Neural progenitor cell (in vitro differentiated cells): ENCODE measurements at regions not wholly inside any gene's neighbourhood (a gene's known extent, or its start where the extent isn't known, plus 50 kb on each side); places are given as distances from the start of the nearest gene placed in this dataset.

Experiments used
- DNase-seq: peaks from one replicate; pipeline ENCODE4 v3.0.0-alpha.2; 2016; ENCODE audit warnings: low spot score
- H2AFZ ChIP-seq: fragments of 200-600 bp; sonication (generic); replicated peaks from 2 replicates; pipeline ENCODE4 v1.6.1; 2016; ENCODE audit warnings: antibody characterized with exemption
- H3F3A ChIP-seq: fragments of 200-600 bp; sonication (generic); 2 replicates; pipeline ENCODE4 v1.6.1; 2016; ENCODE audit warnings: antibody characterized with exemption, low read depth
- H3K27ac ChIP-seq: fragments of 200-600 bp; sonication (generic); 2 replicates; pipeline ENCODE4 v1.5.1; 2016; ENCODE audit warnings: mild to moderate bottlenecking
- H3K27me3 ChIP-seq: fragments of 200-600 bp; sonication (generic); 2 replicates; pipeline ENCODE4 v1.6.1; 2016; ENCODE audit warnings: mild to moderate bottlenecking, moderate library complexity
- H3K36me3 ChIP-seq: fragments of 200-600 bp; sonication (generic); 2 replicates; pipeline ENCODE4 v1.5.1; 2016
- H3K4me1 ChIP-seq: fragments of 200-600 bp; sonication (generic); 2 replicates; pipeline ENCODE4 v1.6.1; 2016; ENCODE audit warnings: mixed run types
- H3K4me2 ChIP-seq: fragments of 200-600 bp; sonication (generic); 2 replicates; pipeline ENCODE4 v1.6.1; 2016
- H3K4me3 ChIP-seq: fragments of 200-600 bp; sonication (generic); 2 replicates; pipeline ENCODE4 v1.5.1; 2016
- H3K79me2 ChIP-seq: fragments of 200-600 bp; sonication (generic); 2 replicates; pipeline ENCODE4 v1.6.1; 2016; ENCODE audit warnings: low read depth
- H3K9ac ChIP-seq: fragments of 200-600 bp; sonication (generic); 2 replicates; pipeline ENCODE4 v1.6.1; 2016
- H3K9me3 ChIP-seq: fragments of 200-600 bp; sonication (generic); 2 replicates; pipeline ENCODE4 v1.5.1; 2016; ENCODE audit warnings: low read depth
- H4K20me1 ChIP-seq: fragments of 200-600 bp; sonication (generic); 2 replicates; pipeline ENCODE4 v1.6.1; 2016; ENCODE audit warnings: low read depth
- H3K27ac Mint-ChIP-seq: 3 replicates; pipeline ENCODE4 v1.8.0; 2021; ENCODE audit warnings: mixed read lengths
- H3K27me3 Mint-ChIP-seq: 2 replicates; pipeline ENCODE4 v1.8.0; 2022; ENCODE audit warnings: low read depth, mild to moderate bottlenecking, inconsistent platforms, moderate library complexity, mixed read lengths; ENCODE audit not compliant: insufficient read depth
- H3K36me3 Mint-ChIP-seq: 3 replicates; pipeline ENCODE4 v1.8.0; 2021; ENCODE audit warnings: mixed read lengths
- H3K4me1 Mint-ChIP-seq: 3 replicates; pipeline ENCODE4 v1.8.0; 2021; ENCODE audit warnings: mixed read lengths
- H3K4me3 Mint-ChIP-seq: 3 replicates; pipeline ENCODE4 v1.8.0; 2021; ENCODE audit warnings: mild to moderate bottlenecking, moderate library complexity, mixed read lengths
- H3K9me3 Mint-ChIP-seq: 3 replicates; pipeline ENCODE4 v1.8.0; 2020; ENCODE audit warnings: mixed read lengths
- EZH2 ChIP-seq: fragments of 200-600 bp; sonication (generic); IDR thresholded peaks from 2 replicates; pipeline ENCODE4 v1.6.1; 2017; ENCODE audit warnings: antibody characterized with exemption, mild to moderate bottlenecking, moderate library complexity
- EZH2phosphoT487 ChIP-seq: fragments of 200-600 bp; sonication (generic); IDR thresholded peaks from 2 replicates; pipeline ENCODE4 v1.6.1; 2017; ENCODE audit warnings: antibody characterized with exemption
- TF ChIP-seq, protein P1 (sequence below): fragments of 200-600 bp; sonication (generic); IDR thresholded peaks from 2 replicates; pipeline ENCODE4 v1.5.1; 2017; ENCODE audit warnings: antibody characterized with exemption, mild to moderate bottlenecking

DNA sequence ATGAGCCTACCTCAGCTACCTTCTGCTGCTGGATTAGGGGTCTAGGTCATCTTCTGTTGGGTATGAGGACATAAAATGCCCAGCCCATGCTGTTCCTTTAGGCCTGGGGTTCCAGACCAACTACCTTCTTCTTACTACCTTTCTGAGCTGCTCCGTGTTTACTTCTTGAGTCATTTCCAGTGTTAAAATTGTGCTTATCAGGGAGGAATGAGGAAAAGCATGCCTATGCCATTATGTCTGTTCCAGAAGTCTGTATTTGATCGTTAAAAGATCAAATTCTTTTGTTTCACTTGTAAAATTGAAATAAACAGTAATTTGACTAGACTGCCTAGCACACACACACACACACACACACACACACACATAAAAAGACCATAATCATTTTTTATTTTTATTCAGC is 1912.7 kb upstream of the TENM3 start:
- Histone ChIP-seq H3F3A (no peaks in the 10 kb centered on the region), H3K27ac (no peak overlapping the region), H3K9me3 (no peaks in the 10 kb centered on the region), H3K4me2 (no peak overlapping the region), H3K4me3 (no peak overlapping the region), H3K9ac (no peak overlapping the region), H3K27me3 (no peaks in the 10 kb centered on the region), H3K79me2 (no peaks in the 10 kb centered on the region), H3K4me1 (no peaks in the 10 kb centered on the region), H4K20me1 (no peaks in the 10 kb centered on the region), H3K36me3 (no peaks in the 10 kb centered on the region), H2AFZ (no peak overlapping the region)
- DNase-seq = no peak
- Mint-ChIP-seq H3K4me3 (no peak overlapping the region), H3K36me3 (no peaks in the 10 kb centered on the region), H3K27ac (no peak overlapping the region), H3K4me1 (peaks cover under 1% of the 10 kb centered on the region), H3K27me3 (peaks cover 2% of the 10 kb centered on the region), H3K9me3 (no peaks in the 10 kb centered on the region)
- TF ChIP-seq, protein P1, sequence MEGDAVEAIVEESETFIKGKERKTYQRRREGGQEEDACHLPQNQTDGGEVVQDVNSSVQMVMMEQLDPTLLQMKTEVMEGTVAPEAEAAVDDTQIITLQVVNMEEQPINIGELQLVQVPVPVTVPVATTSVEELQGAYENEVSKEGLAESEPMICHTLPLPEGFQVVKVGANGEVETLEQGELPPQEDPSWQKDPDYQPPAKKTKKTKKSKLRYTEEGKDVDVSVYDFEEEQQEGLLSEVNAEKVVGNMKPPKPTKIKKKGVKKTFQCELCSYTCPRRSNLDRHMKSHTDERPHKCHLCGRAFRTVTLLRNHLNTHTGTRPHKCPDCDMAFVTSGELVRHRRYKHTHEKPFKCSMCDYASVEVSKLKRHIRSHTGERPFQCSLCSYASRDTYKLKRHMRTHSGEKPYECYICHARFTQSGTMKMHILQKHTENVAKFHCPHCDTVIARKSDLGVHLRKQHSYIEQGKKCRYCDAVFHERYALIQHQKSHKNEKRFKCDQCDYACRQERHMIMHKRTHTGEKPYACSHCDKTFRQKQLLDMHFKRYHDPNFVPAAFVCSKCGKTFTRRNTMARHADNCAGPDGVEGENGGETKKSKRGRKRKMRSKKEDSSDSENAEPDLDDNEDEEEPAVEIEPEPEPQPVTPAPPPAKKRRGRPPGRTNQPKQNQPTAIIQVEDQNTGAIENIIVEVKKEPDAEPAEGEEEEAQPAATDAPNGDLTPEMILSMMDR = no peak
- TF ChIP-seq EZH2 (no peak), EZH2phosphoT487 (no peak)

DNA sequence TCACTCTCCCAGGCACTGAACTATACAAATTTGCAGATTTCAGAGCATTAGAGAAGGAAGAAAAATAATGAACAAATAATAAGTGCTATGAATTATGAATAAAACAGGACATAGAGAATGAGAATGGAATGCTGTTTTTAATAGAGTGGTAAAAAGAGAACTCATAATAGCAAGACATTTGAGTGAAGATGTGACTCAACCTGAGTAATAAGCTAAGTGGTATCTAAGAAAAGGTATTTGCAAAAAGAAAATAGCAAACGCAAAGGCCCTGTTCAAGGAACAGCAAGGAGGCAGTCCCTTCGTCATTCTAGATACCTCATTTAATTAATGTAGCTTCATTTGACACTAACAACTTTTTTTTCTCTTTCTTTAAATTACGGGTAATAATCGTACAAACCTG is 1910.0 kb upstream of the TENM3 start:
- Histone ChIP-seq H3K27me3 (no peaks in the 10 kb centered on the region), H3K4me2 (no peak overlapping the region), H3F3A (no peaks in the 10 kb centered on the region), H3K9me3 (no peaks in the 10 kb centered on the region), H3K9ac (no peak overlapping the region), H2AFZ (no peak overlapping the region), H3K4me1 (no peaks in the 10 kb centered on the region), H4K20me1 (no peaks in the 10 kb centered on the region), H3K36me3 (no peaks in the 10 kb centered on the region), H3K4me3 (no peak overlapping the region), H3K27ac (no peak overlapping the region), H3K79me2 (no peaks in the 10 kb centered on the region)
- no peak overlapping the region for H3K4me3 Mint-ChIP-seq
- TF ChIP-seq EZH2phosphoT487 = no peak
- TF ChIP-seq EZH2 = no peak
- TF ChIP-seq, protein P1 = no peak
- no peak overlapping the region for H3K27ac Mint-ChIP-seq
- no peaks in the 10 kb centered on the region for H3K9me3 Mint-ChIP-seq
- no peaks in the 10 kb centered on the region for H3K36me3 Mint-ChIP-seq
- H3K4me1 Mint-ChIP-seq = peaks cover 2% of the 10 kb centered on the region
- H3K27me3 Mint-ChIP-seq = peaks cover 2% of the 10 kb centered on the region
- no peak for DNase-seq

DNA sequence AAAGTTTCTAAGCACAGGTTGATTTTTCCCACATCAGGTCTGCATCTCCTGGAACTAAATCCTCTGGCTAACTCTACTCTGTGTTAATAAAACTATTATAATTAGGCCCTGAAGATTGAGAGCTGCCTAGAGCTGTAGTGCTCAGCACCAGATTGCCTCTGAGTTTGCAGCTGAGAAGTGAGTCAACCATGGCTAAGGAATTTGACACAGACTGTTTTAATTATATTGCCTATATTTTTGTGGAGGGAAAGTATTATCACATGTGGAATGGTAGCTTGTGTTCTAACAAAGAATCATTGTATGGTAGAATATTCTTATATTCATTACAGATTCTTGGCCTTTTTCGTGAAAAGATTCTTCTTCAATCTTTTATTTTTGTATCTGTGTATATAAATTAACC is 1907.6 kb upstream of the TENM3 start:
- Mint-ChIP-seq H3K4me3 (no peak overlapping the region), H3K27ac (no peak overlapping the region), H3K4me1 (peaks cover 2% of the 10 kb centered on the region), H3K36me3 (no peaks in the 10 kb centered on the region), H3K27me3 (peaks cover under 1% of the 10 kb centered on the region), H3K9me3 (no peaks in the 10 kb centered on the region)
- Histone ChIP-seq H3K36me3 (no peaks in the 10 kb centered on the region), H2AFZ (no peak overlapping the region), H3K9ac (no peak overlapping the region), H3K4me2 (no peak overlapping the region), H3K27ac (no peak overlapping the region), H3K4me1 (no peaks in the 10 kb centered on the region), H3K79me2 (no peaks in the 10 kb centered on the region), H3K9me3 (no peaks in the 10 kb centered on the region), H3F3A (no peaks in the 10 kb centered on the region), H3K27me3 (no peaks in the 10 kb centered on the region), H4K20me1 (no peaks in the 10 kb centered on the region), H3K4me3 (no peak overlapping the region)
- TF ChIP-seq EZH2 = no peak
- TF ChIP-seq, protein P1 = no peak
- no peak for TF ChIP-seq EZH2phosphoT487
- DNase-seq = no peak
